ENCODE measurements at regions not wholly inside any gene's neighbourhood (a gene's known extent, or its start where the extent isn't known, plus 50 kb on each side); places are given as distances from the start of the nearest gene placed in this dataset.

DNA sequence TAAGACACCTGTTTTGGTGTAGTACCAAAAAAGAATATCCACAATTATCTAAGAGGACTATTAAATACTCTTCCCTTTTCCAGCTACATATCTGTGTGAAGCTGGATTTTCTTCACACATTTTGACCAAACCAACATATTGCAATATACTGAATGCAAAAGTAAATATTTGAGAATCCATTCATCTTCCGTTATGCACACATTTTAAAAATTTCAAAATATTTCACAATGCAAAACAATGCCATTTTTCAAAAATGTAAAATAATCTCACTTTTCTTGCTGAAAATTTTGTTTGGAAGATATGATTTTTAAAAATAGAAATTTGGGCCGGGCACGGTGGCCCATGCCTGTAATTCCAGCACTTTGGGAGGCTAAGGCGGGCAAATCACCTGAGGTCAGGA, 133.9 kb upstream of the FUT8 start:
- no peak for DNase-seq (ENCODE audit: low read depth in 1 of 2, low spot score in 1 of 2)

DNA sequence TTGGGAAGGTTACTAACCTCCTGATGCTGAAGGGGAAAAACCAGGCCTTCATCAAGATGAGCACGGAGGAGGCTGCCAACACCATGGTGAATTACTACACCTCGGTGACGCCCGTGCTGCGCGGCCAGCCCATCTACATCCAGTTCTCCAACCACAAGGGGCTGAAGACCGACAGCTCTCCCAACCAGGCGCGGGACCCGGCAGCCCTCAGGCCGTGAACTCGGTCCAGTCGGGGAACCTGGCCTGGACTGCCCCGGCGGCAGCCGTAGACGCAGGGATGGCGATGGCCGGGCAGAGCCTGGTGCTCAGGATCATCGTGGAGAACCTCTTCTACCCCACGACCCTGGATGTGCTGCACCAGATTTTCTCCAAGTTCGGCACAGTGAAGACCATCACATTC, 133.0 kb upstream of the FUT8 start:
- no peak for DNase-seq (ENCODE audit: low read depth in 1 of 2, low spot score in 1 of 2)

DNA sequence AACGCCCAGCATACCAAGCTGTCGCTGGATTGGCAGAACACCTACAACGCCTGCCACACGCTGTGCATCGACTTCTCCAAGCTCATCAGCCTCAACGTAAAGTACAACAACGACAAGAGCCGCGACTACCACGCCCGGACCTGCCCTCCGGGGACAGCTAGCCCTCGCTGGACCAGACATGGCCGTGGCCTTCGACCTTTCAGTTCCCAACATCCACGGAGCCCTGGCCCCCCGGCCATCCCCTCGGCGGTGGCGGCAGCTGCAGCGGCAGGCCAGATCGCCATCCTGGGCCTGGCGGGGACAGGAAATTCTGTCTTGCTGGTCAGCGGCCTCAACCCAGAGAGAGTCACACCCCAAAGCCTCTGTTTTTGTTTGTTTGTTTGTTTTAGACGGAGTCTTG, 132.6 kb upstream of the FUT8 start:
- DNase-seq (ENCODE audit: low read depth in 1 of 2, low spot score in 1 of 2): no peak

DNA sequence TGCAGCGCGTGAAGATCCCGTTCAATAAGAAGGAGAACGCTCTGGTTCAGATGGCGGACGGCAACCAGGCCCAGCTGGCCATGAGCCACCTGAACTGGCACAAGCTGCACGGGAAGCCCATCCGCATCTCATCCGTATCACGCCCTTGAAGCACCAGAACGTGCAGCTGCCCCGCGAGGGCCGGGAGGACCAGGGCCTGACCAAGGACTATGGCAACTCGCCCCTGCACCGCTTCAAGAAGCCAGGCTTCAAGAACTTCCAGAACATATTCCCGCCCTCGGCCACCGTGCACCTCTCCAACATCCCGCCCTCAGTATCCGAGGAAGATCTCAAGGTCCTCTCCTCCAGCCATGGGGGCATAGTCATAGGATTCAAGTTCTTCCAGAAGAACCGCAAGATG, 131.9 kb upstream of the FUT8 start:
- no peak for DNase-seq (ENCODE audit: low read depth in 1 of 2, low spot score in 1 of 2)

DNA sequence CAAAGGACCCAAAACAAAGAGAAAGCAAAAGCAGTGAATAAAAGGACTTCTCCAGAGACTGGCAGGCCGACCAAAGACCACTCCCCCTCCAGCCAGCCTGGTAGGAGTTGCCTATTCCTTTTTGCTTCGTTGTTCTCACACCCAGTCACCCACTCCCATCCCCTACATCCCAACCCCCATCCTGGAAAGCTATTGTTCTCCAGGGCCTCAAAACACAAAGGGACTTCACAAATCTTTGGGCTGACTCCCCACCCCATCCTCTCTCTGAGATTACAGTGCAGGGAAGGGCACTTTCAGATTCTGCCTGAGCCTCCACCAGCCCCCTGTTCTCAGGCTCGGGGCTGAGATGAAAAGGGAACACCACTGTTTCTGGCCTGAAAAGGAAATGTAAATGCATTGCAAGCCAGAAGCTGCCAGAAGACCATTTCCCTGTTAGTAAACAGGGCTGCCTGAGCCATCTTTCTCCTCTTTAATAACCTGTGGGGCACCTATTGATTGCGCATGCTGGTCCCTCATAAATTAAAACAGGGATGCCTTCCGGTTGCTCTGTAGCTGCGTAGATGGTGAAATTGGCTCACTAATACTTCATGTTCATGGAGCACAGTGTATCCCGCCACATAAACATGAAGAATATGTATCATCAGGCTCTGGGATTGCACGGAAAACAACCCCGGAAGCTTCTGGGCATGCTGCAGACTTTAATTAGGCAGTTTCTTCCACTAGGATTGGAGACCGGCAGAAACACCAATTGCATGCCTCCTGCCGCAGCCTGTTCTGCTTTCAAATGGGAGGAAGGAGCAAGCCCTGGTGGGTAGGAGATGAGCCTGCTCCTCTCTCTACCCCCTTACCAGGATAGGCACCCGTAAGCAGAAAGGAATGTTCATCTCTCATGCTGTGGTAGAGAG, 130.3 kb upstream of the FUT8 start:
- DNase-seq (ENCODE audit: low read depth in 1 of 2, low spot score in 1 of 2): no peak

DNA sequence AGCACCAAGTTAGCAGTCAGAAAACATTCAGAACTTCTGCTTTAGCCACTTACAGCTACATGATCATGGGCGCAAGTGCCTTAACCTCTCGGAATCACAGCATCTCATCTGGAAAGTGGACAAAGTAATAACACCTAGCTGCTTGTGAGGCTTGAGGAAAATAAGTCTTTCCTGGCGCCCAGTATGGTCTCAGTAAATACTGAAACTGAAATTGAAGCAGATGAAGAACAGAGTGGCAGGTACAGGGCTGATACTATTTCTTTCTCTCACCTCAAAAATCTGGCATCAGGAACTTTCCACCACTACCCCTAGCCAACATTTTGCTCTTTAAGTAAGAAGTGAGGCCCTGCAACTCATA, 129.7 kb upstream of the FUT8 start:
- DNase-seq (ENCODE audit: low read depth in 1 of 2, low spot score in 1 of 2): no peak

DNA sequence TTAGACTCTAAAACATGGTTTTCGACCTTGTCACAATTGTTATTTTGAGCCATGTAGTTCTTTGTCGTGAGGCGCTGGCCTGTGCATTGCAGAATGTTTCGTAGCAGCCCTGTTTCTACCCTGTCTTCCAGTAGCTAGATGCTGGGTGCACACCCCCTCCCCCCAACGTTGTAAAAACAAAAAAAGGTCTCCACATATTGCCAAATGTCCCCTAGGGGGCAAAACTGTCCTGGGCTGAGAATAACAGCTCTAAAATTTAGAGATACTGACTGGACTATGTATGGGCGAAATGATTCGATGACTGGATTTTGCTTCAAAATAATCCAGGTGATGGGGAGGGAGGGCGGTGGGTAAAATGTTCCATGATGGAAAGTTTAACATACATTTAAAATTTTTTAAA, 126.1 kb upstream of the FUT8 start:
- DNase-seq (ENCODE audit: low read depth in 1 of 2, low spot score in 1 of 2): no peak

DNA sequence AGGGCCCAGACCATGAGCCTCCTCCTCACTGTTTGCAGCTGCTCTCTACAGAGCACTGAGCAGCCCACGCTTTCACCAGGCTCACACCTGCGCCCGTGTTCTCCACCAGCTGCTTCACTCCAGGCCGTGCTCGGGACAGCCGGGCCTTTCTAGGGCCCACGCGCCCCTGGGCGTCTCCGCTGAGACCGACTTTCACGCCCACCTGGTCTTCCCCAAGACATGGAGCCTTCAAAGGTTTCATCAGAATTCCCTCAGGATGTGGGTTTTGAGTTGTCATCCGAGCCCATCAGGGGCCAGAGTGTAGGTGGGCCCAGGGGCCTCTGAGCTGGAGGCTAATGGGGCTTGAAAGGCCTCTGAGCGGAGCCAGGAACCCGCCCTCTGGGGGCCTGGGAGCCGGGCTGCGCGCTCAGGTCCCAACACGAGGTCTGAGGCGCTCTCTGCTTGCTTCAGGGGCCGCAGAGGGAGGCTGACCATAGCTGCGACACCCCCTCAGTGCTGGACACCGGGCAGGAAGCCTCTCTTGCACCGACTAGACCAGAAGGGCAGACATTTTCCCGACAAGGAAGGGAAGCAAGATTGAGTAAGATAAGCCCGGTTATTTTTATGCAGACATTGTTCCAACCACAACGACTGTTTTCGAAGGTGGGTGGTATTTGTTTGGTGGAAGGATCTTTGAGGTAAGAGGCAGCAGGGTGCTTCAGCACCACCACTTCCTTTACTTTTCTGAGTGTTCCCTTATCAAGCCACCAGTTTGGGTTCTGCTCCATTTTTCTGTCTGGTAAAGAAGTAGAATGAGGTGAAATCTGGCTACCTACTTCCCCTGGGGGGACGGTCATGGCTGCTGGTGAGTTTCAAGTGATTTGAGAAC, 125.0 kb upstream of the FUT8 start:
- peak; percentile 48 to 50 for DNase-seq (ENCODE audit: low read depth in 1 of 2, low spot score in 1 of 2)

DNA sequence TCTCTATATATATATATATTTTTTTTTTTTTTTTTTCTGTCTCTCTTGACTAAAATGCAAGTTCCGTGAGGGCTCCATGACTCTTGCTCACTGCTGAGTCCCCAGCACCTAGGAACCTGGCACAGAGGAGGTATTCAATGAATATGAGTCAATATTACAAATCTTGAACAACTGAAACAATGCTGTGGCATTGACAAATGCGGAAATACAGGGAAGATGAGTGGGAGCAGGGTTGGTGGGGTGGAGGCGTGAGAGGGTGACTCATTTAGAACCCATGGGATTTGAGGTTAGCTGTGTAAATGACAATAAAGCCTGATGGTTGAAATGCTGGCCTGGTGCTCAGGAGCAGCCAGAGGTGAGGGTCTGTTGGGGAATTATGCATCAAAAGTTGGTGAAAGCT, 121.7 kb upstream of the FUT8 start:
- peak in 1 of 2 donors; percentile 39 for DNase-seq (ENCODE audit: low read depth in 1 of 2, low spot score in 1 of 2)

DNA sequence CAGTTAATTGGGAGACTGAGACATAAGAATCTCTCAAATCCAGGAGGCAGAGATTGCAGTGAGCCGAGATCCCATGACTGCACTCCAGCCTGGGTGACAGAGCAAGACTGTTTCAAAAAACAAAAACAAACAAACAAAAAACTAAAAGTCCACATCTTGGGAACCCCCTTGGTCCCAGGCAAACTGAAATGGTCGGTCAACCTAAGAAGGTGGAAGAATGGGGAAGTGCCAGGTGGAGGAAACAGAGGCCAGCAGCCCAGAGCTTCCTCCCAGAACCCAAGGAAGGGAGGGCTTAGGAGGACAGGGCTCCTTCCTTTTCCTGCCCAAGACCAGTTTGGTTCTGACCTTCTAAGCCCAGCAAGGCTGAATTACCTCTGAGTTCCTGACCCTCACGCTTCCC, 121.0 kb upstream of the FUT8 start:
- DNase-seq (ENCODE audit: low read depth in 1 of 2, low spot score in 1 of 2): no peak

DNA sequence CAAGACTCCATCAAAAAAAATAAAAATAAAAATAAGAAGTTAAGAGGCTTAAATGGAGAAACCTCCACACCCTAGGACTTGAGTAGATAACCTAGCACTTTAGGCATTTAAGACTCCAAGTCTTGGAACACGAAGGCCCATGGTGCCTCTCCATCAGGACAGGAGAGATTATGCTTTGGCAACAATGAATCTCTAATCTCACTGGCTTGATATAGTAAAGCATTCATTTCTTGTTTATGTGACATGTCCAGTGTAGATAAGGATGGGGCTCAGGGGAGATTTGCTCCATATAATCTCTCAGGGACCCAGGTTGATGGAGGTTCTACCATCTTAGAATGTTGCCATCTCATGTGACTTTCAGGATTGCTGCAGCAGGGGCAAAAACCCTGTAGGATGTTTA, 117.7 kb upstream of the FUT8 start:
- no peak for DNase-seq (ENCODE audit: low read depth in 1 of 2, low spot score in 1 of 2)

DNA sequence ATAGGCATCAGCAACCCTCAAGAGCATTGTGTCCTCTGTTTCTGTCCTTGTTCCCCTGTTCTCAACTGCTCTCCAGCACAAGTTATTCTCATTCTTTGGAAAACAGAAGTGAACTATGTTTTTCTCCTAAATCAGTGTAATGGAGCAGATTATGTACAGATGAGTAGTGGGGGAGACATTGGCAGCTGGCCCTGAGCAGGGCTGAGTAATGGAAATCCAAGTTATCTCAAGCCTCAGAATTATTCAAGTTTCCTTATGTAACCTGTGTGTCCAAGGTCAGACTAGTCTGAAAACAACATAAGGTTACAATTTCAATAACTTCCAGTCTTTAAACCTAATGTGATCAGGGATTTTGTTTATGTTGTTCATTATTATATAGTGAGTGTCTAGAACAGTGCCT, 116.1 kb upstream of the FUT8 start:
- DNase-seq (ENCODE audit: low read depth in 1 of 2, low spot score in 1 of 2): no peak

DNA sequence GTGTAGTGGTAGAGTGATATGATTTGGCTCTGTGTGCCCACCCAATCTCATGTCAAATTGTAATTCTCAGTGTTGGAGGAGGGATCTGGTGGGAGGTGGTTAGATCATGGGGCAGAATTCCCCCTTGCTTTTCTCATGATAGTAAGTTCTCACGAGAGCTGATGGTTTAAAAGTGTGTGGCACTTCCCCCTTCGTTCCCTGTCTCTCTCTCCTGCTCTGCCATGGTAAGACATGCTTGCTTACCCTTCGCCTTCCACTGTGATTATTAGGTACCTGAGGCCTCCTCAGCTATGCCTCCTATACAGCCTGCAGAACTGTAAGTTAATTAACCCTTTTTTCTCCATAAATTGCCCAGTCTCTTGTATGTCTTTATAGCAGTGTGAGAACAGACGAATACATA, 115.7 kb upstream of the FUT8 start:
- DNase-seq (ENCODE audit: low read depth in 1 of 2, low spot score in 1 of 2): no peak

DNA sequence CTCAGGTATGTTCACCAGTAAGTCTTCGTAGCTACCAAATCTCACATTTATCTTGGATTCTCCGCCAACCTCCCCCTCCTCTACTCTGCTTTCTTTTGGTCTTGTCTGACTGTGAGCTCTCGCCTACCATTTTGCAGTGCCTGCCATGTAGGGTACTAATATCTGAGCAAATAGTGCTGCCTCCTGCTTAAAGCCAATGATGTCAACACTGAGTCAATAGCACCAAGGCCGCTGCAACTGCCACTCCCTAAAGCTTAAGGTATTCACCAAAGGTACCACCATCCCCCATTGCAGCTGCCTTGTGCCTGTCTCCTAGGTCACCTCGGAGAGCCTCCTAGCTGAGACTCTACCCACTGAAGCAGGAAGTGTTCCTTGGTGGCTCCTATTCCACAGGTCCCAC, 114.8 kb upstream of the FUT8 start:
- DNase-seq (ENCODE audit: low read depth in 1 of 2, low spot score in 1 of 2): no peak

DNA sequence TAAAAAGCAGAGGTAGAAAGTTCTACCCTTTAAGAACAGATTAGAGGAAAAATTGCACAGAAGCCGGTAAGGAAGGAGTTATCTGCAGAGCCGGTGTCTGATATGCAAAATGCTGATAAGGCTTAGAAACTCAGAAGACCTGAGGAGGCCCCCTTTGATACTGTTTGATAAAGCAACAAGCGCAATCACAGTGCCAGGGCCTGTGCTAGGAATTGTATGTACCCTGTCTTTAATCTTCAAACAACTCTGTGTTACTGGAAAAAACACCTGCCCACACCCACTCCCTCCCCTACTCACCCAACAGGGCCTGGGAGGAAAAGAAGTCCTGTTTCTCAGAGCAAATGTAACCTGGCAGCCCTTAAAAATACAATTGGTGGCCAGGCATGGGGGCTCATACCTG, 112.7 kb upstream of the FUT8 start:
- no peak for DNase-seq (ENCODE audit: low read depth in 1 of 2, low spot score in 1 of 2)

DNA sequence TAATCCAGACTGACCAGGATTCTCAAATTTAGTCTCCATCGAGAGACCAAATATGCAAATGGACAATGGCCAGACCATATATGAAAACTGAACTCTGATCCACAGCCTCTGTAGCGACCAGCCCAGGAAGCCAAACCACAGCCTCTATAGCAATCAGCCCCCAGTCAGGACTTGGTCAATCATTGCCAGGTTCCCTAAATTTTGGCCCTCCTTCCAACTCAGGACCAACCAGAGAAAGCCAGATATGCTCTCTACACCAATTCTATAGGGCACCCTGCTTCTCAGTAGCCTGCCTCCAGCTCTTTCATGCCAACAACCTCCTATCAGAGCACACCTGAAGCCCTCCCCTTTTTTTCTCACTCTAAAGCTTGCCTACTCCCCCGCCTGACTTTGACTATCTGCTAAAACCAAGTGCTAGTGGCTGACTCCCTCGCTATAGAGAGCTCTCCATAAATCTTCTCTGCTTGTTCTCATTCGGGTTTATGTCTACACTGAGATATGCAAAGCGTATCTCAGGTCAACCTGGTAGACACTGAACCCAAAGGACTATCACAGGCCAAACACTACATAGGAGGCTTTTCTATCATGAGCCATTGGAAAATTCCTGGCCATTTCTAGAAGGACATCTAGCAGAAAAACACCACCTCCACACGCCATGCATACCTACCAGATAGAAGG, 110.5 kb upstream of the FUT8 start:
- DNase-seq (ENCODE audit: low read depth in 1 of 2, low spot score in 1 of 2): no peak

DNA sequence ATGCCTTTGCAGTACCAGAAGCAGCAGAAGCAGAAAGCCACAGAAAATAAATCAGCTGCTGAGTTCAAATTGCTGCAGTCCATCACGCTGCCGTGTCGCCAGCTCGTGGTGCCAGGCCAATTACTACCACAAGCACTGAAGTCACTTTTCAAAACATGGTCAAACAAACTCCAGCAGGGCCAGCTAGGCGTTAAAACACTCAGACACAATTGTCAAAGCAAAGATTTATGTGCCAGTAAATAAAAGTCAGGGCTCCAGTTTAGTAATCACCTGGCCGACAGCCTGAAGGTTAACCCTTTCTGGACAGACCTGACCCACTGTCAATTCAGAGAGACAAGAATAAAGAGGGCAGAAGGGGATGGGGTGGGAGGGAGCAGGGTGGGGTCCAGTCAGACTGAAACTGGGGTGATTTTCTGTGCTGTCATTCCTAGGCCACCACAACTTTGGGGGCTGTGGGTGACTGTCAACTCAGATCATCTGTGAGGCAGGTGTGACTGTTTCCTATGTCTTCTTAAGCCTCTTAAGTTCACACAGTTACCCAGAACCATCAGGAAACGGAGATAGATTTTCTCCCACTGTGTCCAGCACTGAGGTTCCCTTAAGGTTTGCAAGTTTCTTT, 109.8 kb upstream of the FUT8 start:
- no peak for DNase-seq (ENCODE audit: low read depth in 1 of 2, low spot score in 1 of 2)

DNA sequence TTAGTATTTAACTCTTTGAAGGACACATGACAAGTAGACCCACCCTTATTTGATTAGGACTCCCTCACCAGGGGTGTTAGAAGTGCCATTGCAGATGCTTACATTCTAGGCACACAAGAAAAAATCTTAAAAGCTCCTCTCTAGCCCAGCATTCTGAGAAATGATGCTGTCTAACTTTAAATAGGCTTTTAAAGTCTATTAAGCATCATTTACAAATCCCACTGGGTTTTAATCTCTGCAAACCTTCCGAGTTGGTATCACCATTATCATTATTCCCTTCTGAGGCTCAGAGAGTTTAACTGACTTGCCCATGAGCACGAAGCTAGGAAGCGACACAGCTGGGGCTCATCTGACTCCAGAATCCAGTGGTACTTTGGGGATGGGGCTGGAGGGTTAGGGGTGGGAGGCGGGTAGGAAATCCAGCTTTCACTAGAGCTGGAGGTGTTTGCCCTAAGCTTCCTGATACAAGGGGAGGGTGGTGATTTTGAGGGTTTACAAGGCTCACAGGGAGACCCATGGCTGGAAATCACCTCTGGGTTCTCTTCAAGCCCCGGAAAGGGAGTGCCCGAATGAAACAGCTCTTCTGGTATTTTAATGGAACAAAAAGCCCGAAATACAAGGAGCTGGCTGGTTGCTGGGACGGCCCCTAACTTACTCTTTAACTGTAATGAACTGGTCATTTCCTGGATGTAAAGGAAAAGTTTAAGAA, 109.2 kb upstream of the FUT8 start:
- DNase-seq (ENCODE audit: low read depth in 1 of 2, low spot score in 1 of 2): no peak

DNA sequence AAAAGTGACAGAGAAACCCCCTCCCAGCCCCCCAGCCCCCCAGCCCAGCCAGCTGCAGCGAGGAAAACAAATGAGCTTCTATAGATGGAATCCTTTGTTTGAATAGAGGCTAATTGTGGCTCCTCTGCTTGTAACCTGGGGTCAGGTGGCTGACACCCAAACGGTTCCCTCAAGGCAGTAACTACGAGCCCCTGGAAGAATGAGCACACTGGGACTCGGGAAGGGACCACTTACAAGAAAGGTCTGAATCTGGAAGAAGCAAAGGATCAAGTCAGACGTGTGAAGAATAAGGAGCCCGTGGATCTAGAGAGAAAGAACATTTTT, 108.7 kb upstream of the FUT8 start:
- no peak for DNase-seq (ENCODE audit: low read depth in 1 of 2, low spot score in 1 of 2)

DNA sequence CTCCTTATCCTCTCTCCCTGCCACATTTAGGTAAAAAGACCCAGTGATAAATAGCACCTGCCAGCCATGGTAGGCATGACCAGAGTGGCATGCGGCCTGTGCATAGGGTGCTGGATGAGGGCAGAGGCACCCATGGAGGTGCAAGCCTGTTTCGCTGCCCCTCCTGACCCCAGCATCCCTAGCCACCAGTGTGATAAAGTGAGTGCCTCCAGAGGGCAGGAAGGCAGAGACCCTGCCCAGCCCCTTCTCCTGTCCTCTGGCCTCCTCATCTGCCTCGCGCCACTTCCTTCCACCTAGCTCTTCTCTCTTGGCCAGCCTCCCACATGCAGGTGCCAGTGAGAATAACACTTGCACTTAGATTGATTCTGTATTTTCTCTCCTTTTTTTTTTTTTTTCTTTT, 108.3 kb upstream of the FUT8 start:
- DNase-seq (ENCODE audit: low read depth in 1 of 2, low spot score in 1 of 2): no peak

DNA sequence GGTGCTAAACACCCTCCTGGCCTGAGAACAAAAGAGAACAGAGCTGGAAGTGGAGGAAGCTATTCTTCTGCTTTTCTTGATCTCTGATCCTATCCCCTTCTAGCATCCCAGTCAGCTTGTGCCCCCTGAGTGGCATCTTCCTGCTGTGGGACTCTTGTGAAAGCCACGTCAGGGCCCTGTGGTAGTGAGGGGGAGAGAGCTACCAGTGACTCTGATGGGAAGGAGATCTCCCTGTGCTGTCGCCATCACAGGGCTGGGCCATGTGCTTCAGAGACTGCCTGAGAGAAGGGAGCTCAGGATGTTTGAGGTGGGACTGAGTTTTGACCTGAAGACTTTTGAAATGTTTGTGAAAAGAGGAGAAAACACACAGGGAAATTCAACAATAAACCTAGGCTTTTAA, 107.6 kb upstream of the FUT8 start:
- DNase-seq (ENCODE audit: low read depth in 1 of 2, low spot score in 1 of 2): no peak

Measured in activated CD4-positive, alpha-beta T cell treated with anti-CD3 and anti-CD28 coated beads, Interleukin-2, amount 50 U/mL, for 24 hours (primary cell).